Type B pancreatic cell (in vitro differentiated cells): ENCODE measurements at regions not wholly inside any gene's neighbourhood (a gene's known extent, or its start where the extent isn't known, plus 50 kb on each side); places are given as distances from the start of the nearest gene placed in this dataset.

ENCODE experiments used
- DNase-seq: peaks from one replicate; pipeline ENCODE4 v3.0.0; 2021; ENCODE audit warnings: mixed read lengths; ENCODE audit not compliant: unreplicated experiment; ENCODE audit errors: extremely low spot score
- H3K27ac Mint-ChIP-seq: 2 replicates; pipeline ENCODE4 v1.8.0; 2021; ENCODE audit warnings: mild to moderate bottlenecking, mixed read lengths
- H3K27me3 Mint-ChIP-seq: 2 replicates; pipeline ENCODE4 v1.8.0; 2021; ENCODE audit warnings: mixed read lengths
- H3K36me3 Mint-ChIP-seq: 2 replicates; pipeline ENCODE4 v1.8.0; 2021; ENCODE audit warnings: mixed read lengths
- H3K4me1 Mint-ChIP-seq: one replicate; pipeline ENCODE4 v1.8.0; 2021; ENCODE audit warnings: mixed read lengths; ENCODE audit not compliant: unreplicated experiment
- H3K4me3 Mint-ChIP-seq: 2 replicates; pipeline ENCODE4 v1.8.0; 2021; ENCODE audit warnings: mild to moderate bottlenecking, mixed read lengths
- H3K9me3 Mint-ChIP-seq: 2 replicates; pipeline ENCODE4 v1.8.0; 2021; ENCODE audit warnings: mixed read lengths
- TF ChIP-seq, protein P1 (sequence below): fragments of 200-600 bp; sonication (generic); conservative IDR thresholded peaks from 2 replicates; pipeline ENCODE4 v1.5.0; 2021; ENCODE audit warnings: antibody characterized with exemption, mild to moderate bottlenecking

DNA sequence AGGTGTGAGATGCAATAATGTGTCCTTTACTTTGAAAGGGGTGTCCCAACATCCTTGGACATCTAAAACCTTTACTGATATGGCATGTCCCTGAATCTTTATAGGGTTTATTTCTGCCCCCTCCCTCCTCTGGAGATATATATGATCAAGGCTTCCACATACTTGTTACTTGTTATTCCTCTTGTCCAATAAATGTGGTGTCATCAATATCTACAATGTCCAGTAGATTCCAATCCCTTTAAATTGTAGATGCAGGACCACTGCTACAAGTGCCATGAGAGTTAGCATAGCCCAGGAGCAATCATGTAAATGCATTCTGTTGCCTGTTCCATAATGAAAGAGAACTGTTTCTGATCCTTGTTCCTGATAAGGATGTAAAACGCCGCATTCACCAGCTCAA is 479.7 kb upstream of the MEIS1 start:
- H3K27ac Mint-ChIP-seq, result no peak overlapping the region
- no peak overlapping the region for H3K4me3 Mint-ChIP-seq
- H3K9me3 Mint-ChIP-seq, result peaks cover 6% of the 10 kb centered on the region
- no peak for DNase-seq
- H3K4me1 Mint-ChIP-seq, result no peaks in the 10 kb centered on the region
- no peaks in the 10 kb centered on the region for H3K27me3 Mint-ChIP-seq
- peaks cover 3% of the 10 kb centered on the region for H3K36me3 Mint-ChIP-seq
- TF ChIP-seq, protein P1, sequence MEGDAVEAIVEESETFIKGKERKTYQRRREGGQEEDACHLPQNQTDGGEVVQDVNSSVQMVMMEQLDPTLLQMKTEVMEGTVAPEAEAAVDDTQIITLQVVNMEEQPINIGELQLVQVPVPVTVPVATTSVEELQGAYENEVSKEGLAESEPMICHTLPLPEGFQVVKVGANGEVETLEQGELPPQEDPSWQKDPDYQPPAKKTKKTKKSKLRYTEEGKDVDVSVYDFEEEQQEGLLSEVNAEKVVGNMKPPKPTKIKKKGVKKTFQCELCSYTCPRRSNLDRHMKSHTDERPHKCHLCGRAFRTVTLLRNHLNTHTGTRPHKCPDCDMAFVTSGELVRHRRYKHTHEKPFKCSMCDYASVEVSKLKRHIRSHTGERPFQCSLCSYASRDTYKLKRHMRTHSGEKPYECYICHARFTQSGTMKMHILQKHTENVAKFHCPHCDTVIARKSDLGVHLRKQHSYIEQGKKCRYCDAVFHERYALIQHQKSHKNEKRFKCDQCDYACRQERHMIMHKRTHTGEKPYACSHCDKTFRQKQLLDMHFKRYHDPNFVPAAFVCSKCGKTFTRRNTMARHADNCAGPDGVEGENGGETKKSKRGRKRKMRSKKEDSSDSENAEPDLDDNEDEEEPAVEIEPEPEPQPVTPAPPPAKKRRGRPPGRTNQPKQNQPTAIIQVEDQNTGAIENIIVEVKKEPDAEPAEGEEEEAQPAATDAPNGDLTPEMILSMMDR, result no peak

DNA sequence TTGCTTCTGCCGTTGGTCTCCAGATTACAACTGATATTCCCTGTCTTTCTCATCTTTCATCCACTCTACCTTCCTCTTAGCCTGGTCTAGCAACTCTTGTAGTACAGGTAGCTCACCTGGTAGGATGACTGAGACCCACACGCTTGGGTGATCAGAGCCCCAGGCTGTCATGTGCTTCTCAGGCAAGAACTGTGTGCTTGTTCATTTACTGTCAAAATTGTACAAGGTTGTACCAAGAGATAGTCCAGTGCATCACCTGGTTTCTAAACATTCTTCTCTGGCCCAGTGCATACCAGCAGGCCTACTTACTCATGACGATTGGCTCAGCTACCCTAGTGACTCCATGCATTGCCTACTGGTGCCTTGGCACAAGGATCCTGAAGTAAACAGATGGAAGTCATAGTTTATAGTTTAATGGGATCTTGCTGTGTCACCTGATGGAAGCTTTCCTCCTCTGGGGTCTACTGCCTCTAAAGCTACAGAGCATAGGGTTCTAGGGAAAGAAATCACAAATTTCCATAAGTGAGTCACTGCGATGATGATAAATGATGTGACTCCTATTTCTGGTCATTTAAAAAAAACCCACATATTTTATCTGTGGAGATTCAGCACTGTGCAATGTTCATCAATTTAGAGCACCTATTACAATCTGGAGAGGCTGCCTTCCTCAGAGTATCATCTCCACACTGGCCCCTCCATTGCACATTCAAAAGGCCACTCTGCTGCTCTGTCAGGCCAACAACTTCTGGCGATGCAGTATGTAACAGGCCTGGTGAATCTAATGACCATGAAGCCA is 481.8 kb upstream of the MEIS1 start:
- peaks cover 3% of the 10 kb centered on the region for H3K36me3 Mint-ChIP-seq
- no peaks in the 10 kb centered on the region for H3K27me3 Mint-ChIP-seq
- H3K4me1 Mint-ChIP-seq, result no peaks in the 10 kb centered on the region
- H3K4me3 Mint-ChIP-seq, result no peak overlapping the region
- no peak overlapping the region for H3K27ac Mint-ChIP-seq
- DNase-seq, result no peak
- TF ChIP-seq, protein P1, result no peak
- H3K9me3 Mint-ChIP-seq, result peaks cover 6% of the 10 kb centered on the region

- TF ChIP-seq, protein P1, result no peak
- Mint-ChIP-seq H3K9me3 (no peaks in the 10 kb centered on the region), H3K4me1 (no peaks in the 10 kb centered on the region), H3K27me3 (no peaks in the 10 kb centered on the region), H3K4me3 (no peak overlapping the region), H3K27ac (no peak overlapping the region), H3K36me3 (no peaks in the 10 kb centered on the region)
- DNase-seq, result no peak
These were observed 490.7 kb upstream of the MEIS1 start for GRCh38 chr2:65944213-65944612.

DNA sequence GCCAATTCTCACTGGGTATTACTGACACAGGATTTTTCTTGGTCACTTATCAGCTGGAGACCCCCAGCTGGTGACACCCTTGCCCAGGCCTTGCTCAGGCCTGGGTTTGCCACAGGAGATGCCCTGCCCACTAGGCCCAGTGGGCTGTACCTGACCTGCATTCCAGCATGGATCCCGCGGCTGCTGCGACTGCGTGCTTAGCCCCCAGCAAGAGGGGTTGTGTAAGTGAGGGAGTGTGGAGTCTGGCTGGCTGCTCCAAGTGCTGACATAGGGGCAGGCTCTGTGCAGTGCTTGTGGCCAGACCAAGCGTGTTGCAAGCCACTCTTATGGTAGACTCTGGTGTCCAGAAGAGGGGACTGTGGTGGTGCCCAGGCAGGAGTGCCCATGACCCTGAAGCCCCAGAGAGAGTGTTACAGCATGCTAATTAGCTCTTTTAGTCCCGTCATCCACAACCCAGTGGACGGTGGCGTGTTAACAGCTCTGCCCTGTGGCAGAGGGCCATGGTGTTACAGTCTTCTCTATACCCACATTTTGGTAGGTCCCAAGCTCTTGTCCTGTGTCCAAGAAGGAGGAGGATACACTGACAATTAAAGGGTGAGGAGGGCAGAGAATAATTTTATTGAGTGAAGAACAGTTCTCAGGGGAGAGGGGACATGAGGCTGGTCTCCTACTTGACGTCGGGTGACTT is 491.7 kb upstream of the MEIS1 start:
- Mint-ChIP-seq H3K27ac (no peak overlapping the region), H3K4me1 (no peaks in the 10 kb centered on the region), H3K9me3 (no peaks in the 10 kb centered on the region), H3K36me3 (no peaks in the 10 kb centered on the region), H3K4me3 (no peak overlapping the region), H3K27me3 (no peaks in the 10 kb centered on the region)
- DNase-seq, result no peak
- TF ChIP-seq, protein P1, result no peak

DNA sequence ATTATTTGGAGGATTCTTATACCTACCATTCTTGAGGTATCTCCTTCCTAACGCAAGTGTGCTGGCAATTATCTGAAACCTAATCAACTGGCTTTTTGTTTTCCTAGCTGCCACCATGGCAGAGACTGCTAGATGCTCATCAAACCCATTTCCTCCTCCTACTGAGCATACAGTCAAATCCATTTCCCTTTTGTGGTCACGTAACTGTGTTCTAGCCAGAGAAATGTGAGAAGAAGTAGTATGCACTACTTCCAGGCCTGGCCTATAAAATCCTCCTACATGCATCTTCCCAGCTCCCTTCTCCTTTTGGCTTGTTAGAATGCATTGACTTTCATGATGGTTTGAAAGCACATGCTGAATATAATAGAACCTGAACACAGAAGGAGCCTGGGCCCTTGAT is 494.1 kb upstream of the MEIS1 start:
- no peak overlapping the region for H3K4me3 Mint-ChIP-seq
- no peaks in the 10 kb centered on the region for H3K9me3 Mint-ChIP-seq
- H3K36me3 Mint-ChIP-seq, result no peaks in the 10 kb centered on the region
- no peak overlapping the region for H3K27ac Mint-ChIP-seq
- no peaks in the 10 kb centered on the region for H3K4me1 Mint-ChIP-seq
- DNase-seq, result no peak
- TF ChIP-seq, protein P1, result no peak
- H3K27me3 Mint-ChIP-seq, result no peaks in the 10 kb centered on the region
